Keratinocyte (primary cell): ENCODE measurements at regions not wholly inside any gene's neighbourhood (a gene's known extent, or its start where the extent isn't known, plus 50 kb on each side); places are given as distances from the start of the nearest gene placed in this dataset.

Experiments
- CTCF ChIP-seq, 3 experiments: IDR thresholded peaks in 1 of 3; conservative IDR thresholded peaks in 1 of 3; optimal IDR thresholded peaks in 1 of 3; 2 replicates in 2 of 3; 3 replicates in 1 of 3; pipeline versions ENCODE3 to v1.5.1; 2011; ENCODE audit warnings: low read length in 3 of 3, mild to moderate bottlenecking in 3 of 3, moderate library complexity in 2 of 3, control low read depth in 1 of 3, inconsistent platforms in 1 of 3; ENCODE audit not compliant: insufficient read depth in 2 of 3; ENCODE audit errors: extremely low read depth in 1 of 3
- EZH2 ChIP-seq: IDR thresholded peaks from one replicate; pipeline ENCODE4 v1.6.1; 2012; ENCODE audit warnings: inconsistent platforms, mild to moderate bottlenecking, low read length, moderate library complexity

GRCh38 chr4:156659570-156659969 is 312.0 kb downstream of the PDGFC start:
- TF ChIP-seq CTCF (optimal IDR thresholded peaks at IDR 0.05 in 1 of 3, IDR thresholded peaks at IDR 0.05 in 1 of 3, conservative IDR thresholded peaks at IDR 0.05 in 1 of 3; ENCODE audit: extremely low read depth in 1 of 3, insufficient read depth in 2 of 3, low read length in 3 of 3), result no peak
- TF ChIP-seq EZH2, result no peak
